RPMI8226 (cell line): ENCODE measurements at regions not wholly inside any gene's neighbourhood (a gene's known extent, or its start where the extent isn't known, plus 50 kb on each side); places are given as distances from the start of the nearest gene placed in this dataset.
A peak's percentile ranks its signal among the peaks of the same experiment; 100 is the strongest.
"Not testable (repeated sequence)": the region's sequence is repeated elsewhere in the genome, so short reads cannot be mapped to it uniquely, and the experiment has no call there.

ENCODE experiments used
- DNase-seq: peaks from one replicate; pipeline ENCODE4 v3.0.0-alpha.2; 2015

- no peak for DNase-seq
These were observed 171.0 kb downstream of the HSD17B3 start for GRCh38 chr9:96130970-96131369.

DNA sequence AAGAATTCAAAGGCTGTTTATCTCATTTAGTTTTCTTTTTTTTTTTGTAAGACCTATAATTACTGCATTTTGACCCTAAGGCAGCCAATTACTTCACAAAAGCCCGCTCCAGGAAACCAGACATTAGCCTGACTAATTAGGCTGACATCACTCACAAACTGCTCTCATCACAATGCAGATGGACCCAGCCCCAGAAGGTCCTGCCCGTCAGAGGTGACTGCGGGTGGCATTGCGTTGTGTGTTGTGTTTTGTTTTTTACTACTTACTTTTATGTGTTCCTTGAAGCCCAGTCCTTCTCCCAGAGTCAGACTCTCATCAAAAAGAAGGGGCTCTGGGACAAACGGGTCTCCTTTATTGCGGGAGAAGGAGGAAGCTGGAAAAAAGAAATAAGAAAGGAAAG lies 172.2 kb downstream of the HSD17B3 start:
- DNase-seq, result no peak

- DNase-seq, result no peak
These were observed 173.1 kb downstream of the HSD17B3 start for GRCh38 chr9:96128880-96129279.

DNA sequence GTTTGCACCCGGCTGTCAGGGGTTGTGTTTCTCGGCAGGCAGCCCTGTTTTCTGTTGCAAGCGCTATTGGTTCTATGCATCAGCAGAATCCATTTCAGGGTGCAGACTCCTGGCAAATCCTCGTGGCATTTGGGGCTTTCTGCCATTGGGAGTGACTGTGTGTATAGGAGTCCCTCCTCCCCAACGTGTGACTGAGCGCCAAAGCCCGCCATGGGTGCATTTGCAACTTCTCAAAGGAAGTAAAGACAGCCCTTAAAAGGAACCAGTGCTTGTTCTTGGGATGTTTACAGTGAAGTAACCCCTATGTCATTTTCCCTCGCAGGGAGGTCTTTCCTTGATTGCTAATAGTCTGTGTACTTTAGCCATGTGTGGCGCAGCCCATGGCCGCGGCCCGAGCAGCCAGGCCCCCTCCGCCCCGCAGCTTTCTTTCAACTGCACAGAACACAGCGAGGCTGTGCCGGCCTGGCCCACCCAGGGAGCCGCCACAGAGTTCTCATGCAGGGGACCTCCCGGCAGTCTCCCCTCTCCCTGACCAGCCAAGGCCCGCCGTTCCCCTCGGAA lies 175.6 kb downstream of the HSD17B3 start:
- no peak for DNase-seq

GRCh38 chr9:96125624-96126023 lies 176.4 kb downstream of the HSD17B3 start:
- no peak for DNase-seq

DNA sequence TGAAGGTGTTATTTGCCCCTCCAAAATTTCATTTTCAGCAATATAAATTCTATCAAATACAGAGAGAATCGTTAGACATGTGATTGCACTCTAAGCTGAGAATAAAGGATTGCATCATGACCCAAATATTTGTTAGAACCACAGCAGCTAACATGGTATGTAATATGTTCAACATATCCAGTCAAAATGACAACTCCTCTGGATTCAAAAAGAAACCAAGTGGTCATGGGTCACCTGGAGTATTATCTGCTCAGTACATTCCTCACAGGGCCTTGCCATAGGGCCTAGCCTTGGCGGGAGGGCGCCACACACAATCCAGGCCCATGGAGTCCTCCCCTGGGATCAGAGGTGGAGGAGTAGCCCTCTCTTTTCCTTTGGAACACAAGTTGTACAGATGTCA lies 179.2 kb downstream of the HSD17B3 start:
- DNase-seq, result no peak

DNA sequence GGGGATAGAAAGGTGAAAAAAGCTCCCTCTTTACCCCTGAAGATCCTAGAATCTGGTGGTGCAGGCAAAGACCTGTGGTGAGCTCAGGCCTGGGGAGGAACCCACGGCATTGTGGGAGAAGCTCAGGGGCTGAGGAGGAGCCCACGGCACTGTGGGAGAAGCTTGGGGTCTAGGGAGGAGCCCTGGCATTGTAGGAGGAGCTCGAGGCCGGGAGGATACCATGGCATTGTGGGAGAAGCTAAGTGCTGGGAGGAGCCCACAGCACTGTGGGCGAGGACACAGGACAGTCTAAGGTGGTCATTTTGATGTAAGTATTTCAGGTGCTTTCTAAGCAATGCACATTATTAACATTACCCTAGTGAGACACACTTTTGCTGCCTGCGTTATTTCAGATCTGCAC lies 179.7 kb downstream of the HSD17B3 start:
- no peak for DNase-seq

DNA sequence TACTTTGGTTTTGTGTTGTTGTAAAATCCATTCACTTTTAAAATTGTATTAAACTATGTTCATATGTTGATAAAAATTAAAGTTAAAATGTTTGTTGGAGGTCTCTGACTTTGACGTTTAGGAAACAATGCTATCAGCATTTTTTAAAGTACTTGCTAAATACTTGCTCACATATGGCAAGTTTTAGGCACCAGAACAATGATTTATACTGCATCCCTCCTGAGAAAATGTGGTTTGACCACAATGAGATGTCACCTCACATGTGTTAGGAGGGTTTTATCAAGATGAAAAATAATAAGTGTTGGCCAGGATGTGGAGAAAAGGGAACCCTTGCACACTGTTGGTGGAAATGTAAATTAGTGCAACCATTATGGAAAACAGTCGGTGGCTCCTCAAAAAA lies 180.8 kb downstream of the HSD17B3 start:
- DNase-seq, result no peak

DNA sequence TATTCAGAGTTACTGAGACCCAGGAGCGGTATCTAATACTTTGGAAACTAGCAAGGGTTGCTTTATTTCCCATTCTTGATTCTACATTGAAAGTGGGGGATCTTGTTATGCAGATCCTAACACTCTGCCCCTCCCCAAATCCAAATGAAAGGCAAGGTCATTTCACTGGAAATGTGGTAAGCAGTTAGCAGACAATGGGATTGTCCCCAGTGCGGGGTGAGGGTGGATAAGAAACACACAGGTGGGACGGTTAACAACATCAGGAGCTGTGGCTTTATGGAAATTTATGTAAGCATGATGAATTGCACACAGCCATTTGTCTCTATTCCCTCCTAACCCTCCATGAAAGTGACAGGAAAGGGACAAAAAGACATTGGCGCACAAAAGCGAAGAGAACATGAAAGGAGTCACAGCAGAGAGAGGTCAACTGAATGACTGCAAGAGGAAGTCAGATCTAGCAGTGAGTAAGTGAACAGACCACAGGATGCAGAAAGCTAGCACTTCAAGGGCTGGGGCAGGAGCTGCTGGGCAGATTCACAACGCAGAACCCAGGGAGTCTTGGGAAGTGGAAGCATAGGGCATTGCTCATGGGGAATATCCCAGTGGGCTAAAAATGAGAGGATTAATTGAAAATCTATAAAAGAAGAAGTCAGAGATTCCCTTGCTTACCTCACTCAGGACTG lies 184.4 kb downstream of the HSD17B3 start:
- no peak for DNase-seq

GRCh38 chr9:96116275-96117064 lies 185.5 kb downstream of the HSD17B3 start:
- DNase-seq, result no peak

GRCh38 chr9:96115836-96116235 lies 186.1 kb downstream of the HSD17B3 start:
- no peak for DNase-seq

- no peak for DNase-seq
These were observed 188.9 kb downstream of the HSD17B3 start for GRCh38 chr9:96113032-96113431.

DNA sequence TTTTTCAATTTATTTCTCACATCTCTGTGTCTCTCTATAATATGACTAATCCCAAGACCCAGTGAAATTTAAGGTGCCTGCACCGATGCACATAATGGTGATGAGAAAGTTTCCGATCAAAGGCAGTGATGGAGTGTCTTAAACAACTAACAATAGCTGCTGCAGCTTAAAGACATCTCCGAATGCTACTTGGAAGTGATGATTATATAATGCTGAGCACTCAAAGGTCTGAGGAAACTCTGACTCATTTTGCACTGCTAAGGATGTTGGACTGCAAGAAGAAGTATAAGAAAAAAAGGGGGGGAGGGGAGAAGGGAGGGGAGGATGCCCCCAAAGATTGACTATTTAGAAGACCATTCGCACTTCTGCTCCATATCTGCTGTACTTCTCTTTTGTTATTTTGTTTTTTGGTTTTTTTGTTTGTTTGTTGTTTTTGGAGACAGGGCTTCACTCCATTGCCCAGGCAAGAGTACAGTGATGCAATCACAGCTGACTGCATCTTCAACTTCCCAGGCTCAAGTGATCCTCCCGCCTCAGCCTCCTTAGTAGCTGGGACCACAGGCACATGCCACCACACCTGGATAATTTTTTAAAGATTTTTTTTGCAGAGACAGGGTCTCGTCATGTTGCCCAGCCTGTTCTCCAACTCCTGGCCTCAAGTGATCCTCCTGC lies 192.2 kb downstream of the HSD17B3 start:
- DNase-seq, result no peak

GRCh38 chr9:96108691-96109380 lies 193.1 kb downstream of the HSD17B3 start:
- DNase-seq, result no peak

DNA sequence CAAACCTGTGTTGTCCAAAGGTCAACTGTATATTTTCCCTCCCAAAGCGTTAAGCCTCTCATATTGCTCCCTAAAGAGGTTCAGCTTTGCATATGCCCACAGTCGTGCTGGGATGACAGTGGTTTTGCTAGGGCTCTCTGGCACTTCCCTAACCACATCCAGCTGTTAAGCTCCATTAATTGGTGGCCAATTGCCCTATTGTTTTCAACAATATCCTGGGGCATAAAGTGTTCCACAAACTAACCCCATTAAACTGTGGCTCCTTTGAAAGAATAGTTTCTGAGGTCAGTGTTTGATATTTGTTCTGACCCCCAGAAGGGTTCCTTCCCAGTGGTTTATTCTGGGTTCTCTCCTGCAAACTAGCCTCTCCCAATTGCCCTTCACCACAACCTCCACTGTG lies 194.5 kb downstream of the HSD17B3 start:
- DNase-seq, result no peak

DNA sequence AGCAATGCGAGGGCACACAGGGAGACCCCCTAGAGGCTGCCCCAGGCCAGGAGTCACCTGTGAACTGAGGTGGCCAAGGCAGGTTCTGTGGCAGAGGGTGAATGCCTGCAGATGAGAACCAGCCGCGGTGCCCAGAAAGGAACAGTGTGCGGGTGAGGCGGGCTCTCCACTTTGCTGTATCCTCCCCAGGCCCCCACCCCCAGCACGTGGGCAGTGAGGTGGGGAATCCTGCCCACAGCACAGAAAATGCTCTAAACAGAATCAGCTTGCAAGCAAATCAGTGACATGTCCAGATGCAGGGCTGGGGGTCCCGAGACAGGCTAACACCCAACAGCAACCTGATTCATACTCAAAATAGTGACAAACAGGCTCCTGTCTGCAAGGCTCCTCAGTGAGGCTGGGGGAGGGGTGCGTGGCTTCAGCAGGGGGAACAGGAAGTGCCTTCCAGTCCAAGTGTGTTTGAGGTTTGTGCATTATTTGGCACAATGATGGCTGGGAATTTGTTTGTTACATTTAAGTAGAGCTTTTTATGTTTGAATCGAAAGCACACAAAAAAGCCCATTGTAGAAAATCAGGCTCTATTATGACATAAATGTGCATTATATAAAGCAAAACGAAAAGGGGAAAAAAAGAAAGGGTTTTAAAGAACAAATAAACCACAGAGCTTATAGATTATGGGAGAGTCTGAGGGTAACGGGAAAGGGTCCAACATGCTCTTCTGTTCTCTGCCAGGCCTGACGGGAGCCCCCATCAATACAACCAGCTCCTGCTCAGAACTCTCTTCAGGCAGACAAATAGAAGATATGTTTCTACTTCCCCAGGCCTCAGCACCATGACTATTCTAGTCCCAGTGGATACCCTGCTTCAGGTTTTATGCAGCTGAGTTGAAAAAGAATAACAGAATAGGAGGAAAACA lies 201.3 kb downstream of the HSD17B3 start:
- DNase-seq, result peak; percentile 7

GRCh38 chr9:96090630-96091029 lies 211.3 kb downstream of the HSD17B3 start:
- not testable (repeated sequence) for DNase-seq

DNA sequence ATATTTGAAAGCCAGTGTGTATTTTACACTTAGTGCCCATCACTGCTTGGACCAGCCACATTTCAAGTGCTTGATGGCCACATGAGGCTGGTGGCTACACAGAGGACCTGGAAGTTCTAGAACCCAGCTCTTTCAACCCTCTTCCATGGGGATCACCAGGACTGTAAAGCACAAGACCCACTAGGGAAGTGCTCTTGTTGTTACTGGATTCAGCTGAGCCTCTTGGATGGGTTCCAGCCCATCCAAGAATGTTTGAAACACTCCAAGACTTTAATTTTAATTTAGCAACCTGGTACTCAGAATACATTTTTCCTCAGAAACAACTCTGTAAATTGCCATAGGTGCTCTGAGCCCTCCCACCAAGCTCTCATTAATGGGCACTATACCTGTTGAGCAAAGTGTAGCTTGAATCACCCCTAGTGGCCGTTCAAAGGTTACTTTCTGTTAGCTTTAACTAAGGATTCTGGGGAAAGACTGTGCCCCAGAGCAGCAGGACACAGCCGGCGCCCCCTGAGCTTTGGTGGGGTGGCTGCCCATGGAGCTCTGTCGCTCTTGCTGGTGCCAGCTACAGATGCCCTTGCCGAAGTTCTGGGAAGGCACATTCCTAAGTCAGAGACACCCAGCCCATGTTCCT lies 212.4 kb downstream of the HSD17B3 start:
- no peak for DNase-seq

DNA sequence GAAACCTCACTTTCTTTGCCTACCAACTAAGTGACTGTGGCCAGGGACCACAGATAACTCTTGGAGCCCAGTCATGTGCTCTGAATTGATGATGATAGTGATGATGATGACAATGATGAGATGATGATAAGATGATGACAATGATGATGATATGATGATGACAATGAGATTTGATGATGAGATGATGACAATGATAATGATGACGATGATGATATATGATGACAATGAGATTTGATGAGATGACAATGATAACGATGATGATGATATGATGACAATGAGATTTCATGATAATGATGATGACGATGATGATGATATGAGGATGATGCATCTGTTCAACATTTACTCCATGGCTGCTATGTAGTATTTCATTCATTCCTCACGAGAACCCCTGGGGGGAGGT lies 213.0 kb downstream of the ERCC6L2 start:
- DNase-seq, result no peak

DNA sequence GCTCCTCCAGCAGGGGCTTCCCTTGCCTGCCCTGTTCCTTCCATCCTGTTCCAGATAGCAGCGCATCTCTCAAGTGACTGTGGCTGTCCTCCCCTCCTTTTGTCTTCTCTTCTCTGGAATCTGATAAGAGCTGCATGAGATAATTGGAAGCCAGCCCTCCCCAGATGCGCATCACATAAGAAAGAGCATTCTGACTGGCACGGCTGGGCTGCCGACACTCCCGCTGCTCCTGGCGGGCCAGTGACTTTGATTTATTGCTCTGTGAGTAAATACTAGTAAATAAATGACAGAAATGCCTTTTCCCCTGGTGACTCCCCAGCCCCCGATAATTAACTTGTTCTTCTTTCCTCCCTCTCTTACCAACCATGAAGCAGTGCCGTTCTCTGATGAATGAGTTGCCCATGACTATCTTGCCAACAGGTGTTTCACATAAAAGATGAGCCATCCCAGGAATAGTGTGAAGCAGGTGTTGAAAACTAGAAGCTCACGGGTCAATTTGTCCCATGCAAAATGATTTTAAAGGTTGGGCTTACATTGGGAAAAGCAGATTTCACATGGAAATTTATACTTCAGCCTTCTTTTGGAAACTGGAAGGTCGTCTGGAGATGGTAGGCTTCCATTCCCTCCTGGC lies 212.3 kb downstream of the ERCC6L2 start:
- DNase-seq, result no peak
